ENCODE measurements at regions not wholly inside any gene's neighbourhood (a gene's known extent, or its start where the extent isn't known, plus 50 kb on each side); places are given as distances from the start of the nearest gene placed in this dataset.

GRCh38 chr4:79074040-79074439 lies 134.8 kb upstream of the PAQR3 start:
- peaks cover 0 to 11% (median 1%) of the 10 kb centered on the region in 4 donors for H3K9me3 ChIP-seq (ENCODE audit: control insufficient read depth in 4 of 4, insufficient read depth in 3 of 4, low read length in 3 of 4)
- WGBS, 2 donors, result 75 to 89% methylated on average over 1 of the region's 1 CpG
- H3K4me3 ChIP-seq, result no peak overlapping the region
- ATAC-seq (ENCODE audit: insufficient read depth, low FRiP score) (no peak), DNase-seq (no peak)
- no peak overlapping the region for H3K27ac ChIP-seq (ENCODE audit: low read depth in 1 of 2, low read length in 1 of 2)
- TF ChIP-seq CTCF (IDR thresholded peaks at IDR 0.05; ENCODE audit: control extremely low read depth, extremely low read depth), result no peak
- no peak overlapping the region for H3K9ac ChIP-seq (ENCODE audit: insufficient read depth in 1 of 2, low read length in 2 of 2)
- no peaks in the 10 kb centered on the region for H3K27me3 ChIP-seq (ENCODE audit: control insufficient read depth in 3 of 3, insufficient read depth in 3 of 3, low read length in 2 of 3)
- H3K4me1 ChIP-seq (ENCODE audit: control insufficient read depth in 5 of 5, insufficient read depth in 5 of 5, low read length in 5 of 5), result no peaks in the 10 kb centered on the region
- H3K36me3 ChIP-seq (ENCODE audit: control insufficient read depth in 4 of 4, insufficient read depth in 4 of 4, low read length in 4 of 4), result no peaks in the 10 kb centered on the region

GRCh38 chr4:79073471-79073870 lies 134.2 kb upstream of the PAQR3 start:
- Histone ChIP-seq H3K4me3 (no peak overlapping the region), H3K36me3 (ENCODE audit: control insufficient read depth in 4 of 4, insufficient read depth in 4 of 4, low read length in 4 of 4) (no peaks in the 10 kb centered on the region), H3K27me3 (ENCODE audit: control insufficient read depth in 3 of 3, insufficient read depth in 3 of 3, low read length in 2 of 3) (no peaks in the 10 kb centered on the region), H3K9me3 (ENCODE audit: control insufficient read depth in 4 of 4, insufficient read depth in 3 of 4, low read length in 3 of 4) (peaks cover 0 to 11% (median 1%) of the 10 kb centered on the region in 4 donors), H3K9ac (ENCODE audit: insufficient read depth in 1 of 2, low read length in 2 of 2) (no peak overlapping the region), H3K4me1 (ENCODE audit: control insufficient read depth in 5 of 5, insufficient read depth in 5 of 5, low read length in 5 of 5) (no peaks in the 10 kb centered on the region), H3K27ac (ENCODE audit: low read depth in 1 of 2, low read length in 1 of 2) (no peak overlapping the region)
- 49 to 93% methylated on average over 1 of the region's 1 CpG for WGBS, 2 donors
- ATAC-seq (ENCODE audit: insufficient read depth, low FRiP score) (no peak), DNase-seq (no peak)
- no peak for TF ChIP-seq CTCF (IDR thresholded peaks at IDR 0.05; ENCODE audit: control extremely low read depth, extremely low read depth)

- Histone ChIP-seq H3K9ac (ENCODE audit: insufficient read depth in 1 of 2, low read length in 2 of 2) (no peak overlapping the region), H3K36me3 (ENCODE audit: control insufficient read depth in 4 of 4, insufficient read depth in 4 of 4, low read length in 4 of 4) (no peaks in the 10 kb centered on the region), H3K4me3 (no peak overlapping the region), H3K4me1 (ENCODE audit: control insufficient read depth in 5 of 5, insufficient read depth in 5 of 5, low read length in 5 of 5) (no peaks in the 10 kb centered on the region), H3K27me3 (ENCODE audit: control insufficient read depth in 3 of 3, insufficient read depth in 3 of 3, low read length in 2 of 3) (no peaks in the 10 kb centered on the region), H3K27ac (ENCODE audit: low read depth in 1 of 2, low read length in 1 of 2) (no peak overlapping the region), H3K9me3 (ENCODE audit: control insufficient read depth in 4 of 4, insufficient read depth in 3 of 4, low read length in 3 of 4) (no peaks in the 10 kb centered on the region)
- 53 to 78% methylated on average over 1 of the region's 1 CpG for WGBS, 2 donors
- TF ChIP-seq CTCF (IDR thresholded peaks at IDR 0.05; ENCODE audit: control extremely low read depth, extremely low read depth), result no peak
- ATAC-seq (ENCODE audit: insufficient read depth, low FRiP score) (no peak), DNase-seq (no peak)
These were observed 126.0 kb upstream of the PAQR3 start for GRCh38 chr4:79065262-79065661.

GRCh38 chr4:79064806-79065205 lies 125.6 kb upstream of the PAQR3 start:
- no peak for DNase-seq
- no peaks in the 10 kb centered on the region for H3K9me3 ChIP-seq (ENCODE audit: control insufficient read depth in 4 of 4, insufficient read depth in 3 of 4, low read length in 3 of 4)
- H3K9ac ChIP-seq (ENCODE audit: insufficient read depth in 1 of 2, low read length in 2 of 2), result no peak overlapping the region
- H3K4me3 ChIP-seq, result no peak overlapping the region
- WGBS, 2 donors, result 70 to 81% methylated on average over 3 of the region's 3 CpGs
- no peak for ATAC-seq (ENCODE audit: insufficient read depth, low FRiP score)
- H3K27ac ChIP-seq (ENCODE audit: low read depth in 1 of 2, low read length in 1 of 2), result no peak overlapping the region
- no peaks in the 10 kb centered on the region for H3K36me3 ChIP-seq (ENCODE audit: control insufficient read depth in 4 of 4, insufficient read depth in 4 of 4, low read length in 4 of 4)
- no peak for TF ChIP-seq CTCF (IDR thresholded peaks at IDR 0.05; ENCODE audit: control extremely low read depth, extremely low read depth)
- H3K27me3 ChIP-seq (ENCODE audit: control insufficient read depth in 3 of 3, insufficient read depth in 3 of 3, low read length in 2 of 3), result no peaks in the 10 kb centered on the region
- H3K4me1 ChIP-seq (ENCODE audit: control insufficient read depth in 5 of 5, insufficient read depth in 5 of 5, low read length in 5 of 5), result no peaks in the 10 kb centered on the region

All from lung (tissue), 11 donors.